Large intestine (tissue), 3 donors: ENCODE measurements at regions not wholly inside any gene's neighbourhood (a gene's known extent, or its start where the extent isn't known, plus 50 kb on each side); places are given as distances from the start of the nearest gene placed in this dataset.
A peak's percentile ranks its signal among the peaks of the same experiment; 100 is the strongest.

Experiments used
- DNase-seq, 2 donors: peaks; one replicate each; pipeline versions ENCODE4 v3.0.0 to v3.0.0-alpha.2; 2013
- H3K27ac ChIP-seq: one replicate; pipeline ENCODE4 v1.5.1; 2013; ENCODE audit warnings: low read length
- H3K27me3 ChIP-seq: 2 replicates; pipeline ENCODE4 v1.6.1; 2013; ENCODE audit warnings: low read length; ENCODE audit not compliant: control insufficient read depth, insufficient read depth
- H3K36me3 ChIP-seq: 2 replicates; pipeline ENCODE4 v1.6.1; 2013; ENCODE audit warnings: low read length; ENCODE audit not compliant: control insufficient read depth, insufficient read depth
- H3K4me1 ChIP-seq: one replicate; pipeline ENCODE4 v1.6.1; 2013; ENCODE audit warnings: low read length; ENCODE audit not compliant: control insufficient read depth, insufficient read depth
- H3K4me3 ChIP-seq: one replicate; pipeline ENCODE4 v1.5.1; 2013; ENCODE audit warnings: low read length
- H3K9me3 ChIP-seq: one replicate; pipeline ENCODE4 v1.6.1; 2013; ENCODE audit warnings: mild to moderate bottlenecking, low read depth, low read length, moderate library complexity; ENCODE audit not compliant: control insufficient read depth
- WGBS: methylation state at CpG from one replicate; pipeline ENCODE4 v1.1.5; 2013; ENCODE audit warnings: low lambda C conversion rate; ENCODE audit not compliant: insufficient coverage; 5-methylcytosine and 5-hydroxymethylcytosine counted together

GRCh38 chr12:89980236-89980635, 271.6 kb upstream of the ATP2B1 start:
- no peak overlapping the region for H3K4me3 ChIP-seq
- H3K27ac ChIP-seq: no peak overlapping the region
- no peaks in the 10 kb centered on the region for H3K4me1 ChIP-seq
- DNase-seq: peak in 1 of 2 donors; percentile 61
- H3K36me3 ChIP-seq: no peaks in the 10 kb centered on the region
- no CpG with 5 or more reads among the region's 3 CpGs for WGBS
- no peaks in the 10 kb centered on the region for H3K27me3 ChIP-seq
- no peaks in the 10 kb centered on the region for H3K9me3 ChIP-seq

- H3K4me3 ChIP-seq: no peak overlapping the region
- WGBS: 50% methylated on average over 4 of the region's 10 CpGs
- H3K36me3 ChIP-seq: no peaks in the 10 kb centered on the region
- H3K27me3 ChIP-seq: no peaks in the 10 kb centered on the region
- no peak overlapping the region for H3K27ac ChIP-seq
- DNase-seq: no peak
- no peaks in the 10 kb centered on the region for H3K9me3 ChIP-seq
- H3K4me1 ChIP-seq: no peaks in the 10 kb centered on the region
These were observed 268.9 kb upstream of the ATP2B1 start for GRCh38 chr12:89977405-89978085.

- Histone ChIP-seq H3K27ac (no peak overlapping the region), H3K4me3 (no peak overlapping the region), H3K9me3 (no peaks in the 10 kb centered on the region), H3K4me1 (peaks cover 4% of the 10 kb centered on the region), H3K36me3 (no peaks in the 10 kb centered on the region), H3K27me3 (no peaks in the 10 kb centered on the region)
- no CpG with 5 or more reads among the region's 4 CpGs for WGBS
- no peak for DNase-seq
These were observed 268.2 kb upstream of the ATP2B1 start for GRCh38 chr12:89976866-89977265.

- no peak overlapping the region for H3K27ac ChIP-seq
- no peaks in the 10 kb centered on the region for H3K36me3 ChIP-seq
- no peak overlapping the region for H3K4me3 ChIP-seq
- 90% methylated on average over 2 of the region's 4 CpGs for WGBS
- H3K4me1 ChIP-seq: peaks cover 11% of the 10 kb centered on the region
- no peaks in the 10 kb centered on the region for H3K27me3 ChIP-seq
- H3K9me3 ChIP-seq: no peaks in the 10 kb centered on the region
- DNase-seq: peak in 1 of 2 donors; percentile 50
These were observed 266.9 kb upstream of the ATP2B1 start for GRCh38 chr12:89975574-89975973.

GRCh38 chr12:89971880-89972279, 263.2 kb upstream of the ATP2B1 start:
- Histone ChIP-seq H3K9me3 (no peaks in the 10 kb centered on the region), H3K27ac (peak overlapping the region; percentile 79), H3K27me3 (no peaks in the 10 kb centered on the region), H3K36me3 (no peaks in the 10 kb centered on the region), H3K4me3 (no peak overlapping the region), H3K4me1 (peaks cover 25% of the 10 kb centered on the region)
- peak; percentile 43 to 78 for DNase-seq

- no peaks in the 10 kb centered on the region for H3K36me3 ChIP-seq
- WGBS: no CpG with 5 or more reads among the region's 1 CpG
- H3K4me3 ChIP-seq: no peak overlapping the region
These were observed 262.1 kb upstream of the ATP2B1 start for GRCh38 chr12:89970722-89971121.

GRCh38 chr12:89969093-89969492, 260.5 kb upstream of the ATP2B1 start:
- peak; percentile 42 to 59 for DNase-seq
- Histone ChIP-seq H3K27ac (peak overlapping the region; percentile 91), H3K9me3 (no peaks in the 10 kb centered on the region), H3K36me3 (no peaks in the 10 kb centered on the region), H3K27me3 (no peaks in the 10 kb centered on the region), H3K4me3 (no peak overlapping the region), H3K4me1 (peaks cover 30% of the 10 kb centered on the region)
- 68% methylated on average over 2 of the region's 4 CpGs for WGBS

More at GRCh38 chr12:89970722-89971121, 262.1 kb upstream of the ATP2B1 start:
- H3K9me3 ChIP-seq: no peaks in the 10 kb centered on the region
- no peaks in the 10 kb centered on the region for H3K27me3 ChIP-seq
- no peak for DNase-seq
- H3K4me1 ChIP-seq: peaks cover 25% of the 10 kb centered on the region
- H3K27ac ChIP-seq: no peak overlapping the region

GRCh38 chr12:89968151-89968700, 259.6 kb upstream of the ATP2B1 start:
- H3K27me3 ChIP-seq: no peaks in the 10 kb centered on the region
- H3K4me3 ChIP-seq: no peak overlapping the region
- H3K36me3 ChIP-seq: no peaks in the 10 kb centered on the region
- WGBS: 60% methylated on average over 2 of the region's 6 CpGs
- no peaks in the 10 kb centered on the region for H3K9me3 ChIP-seq
- DNase-seq: peak; percentile 93 to 98
- peak overlapping the region; percentile 91 for H3K27ac ChIP-seq
- H3K4me1 ChIP-seq: peaks cover 34% of the 10 kb centered on the region

- no peaks in the 10 kb centered on the region for H3K9me3 ChIP-seq
- 16% methylated on average over 2 of the region's 4 CpGs for WGBS
- H3K4me3 ChIP-seq: no peak overlapping the region
- no peaks in the 10 kb centered on the region for H3K36me3 ChIP-seq
- no peaks in the 10 kb centered on the region for H3K27me3 ChIP-seq
- peaks cover 37% of the 10 kb centered on the region for H3K4me1 ChIP-seq
- H3K27ac ChIP-seq: peak overlapping the region; percentile 91
- no peak for DNase-seq
These were observed 258.0 kb upstream of the ATP2B1 start for GRCh38 chr12:89966495-89967240.

GRCh38 chr12:89965993-89966392, 257.4 kb upstream of the ATP2B1 start:
- Histone ChIP-seq H3K27ac (peak overlapping the region; percentile 50), H3K9me3 (no peaks in the 10 kb centered on the region), H3K4me3 (no peak overlapping the region), H3K36me3 (no peaks in the 10 kb centered on the region), H3K27me3 (no peaks in the 10 kb centered on the region), H3K4me1 (peaks cover 36% of the 10 kb centered on the region)
- no CpG with 5 or more reads among the region's 2 CpGs for WGBS
- DNase-seq: no peak
